ENCODE measurements at regions not wholly inside any gene's neighbourhood (a gene's known extent, or its start where the extent isn't known, plus 50 kb on each side); places are given as distances from the start of the nearest gene placed in this dataset.

DNA sequence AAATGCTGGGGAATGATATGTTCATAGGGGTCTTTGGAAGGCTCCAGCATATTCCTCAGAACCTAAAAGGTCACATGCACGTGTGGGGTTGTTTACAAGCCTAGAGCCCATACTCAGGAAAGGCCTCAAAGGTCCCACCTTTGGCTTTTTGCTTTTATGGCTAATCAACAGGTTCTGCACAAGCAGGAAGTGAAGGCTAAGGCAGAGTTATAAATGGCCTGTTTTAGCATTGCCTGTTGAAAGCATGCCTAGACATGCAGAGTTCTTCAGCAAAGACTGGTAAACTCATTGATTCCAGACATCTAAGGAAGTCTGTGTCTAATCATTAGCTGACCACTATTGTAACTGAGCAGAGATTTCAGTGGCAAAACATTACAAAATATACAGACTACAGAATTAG lies 198.3 kb downstream of the KCNRG start:
- Histone ChIP-seq H3K9me3 (ENCODE audit: control insufficient read depth in 2 of 2, low read length in 2 of 2) (no peaks in the 10 kb centered on the region), H3K4me3 (ENCODE audit: low read length in 2 of 2) (no peak overlapping the region), H3K9ac (ENCODE audit: low read length in 2 of 2) (no peak overlapping the region), H3K27me3 (ENCODE audit: control insufficient read depth in 1 of 2, insufficient read depth in 2 of 2, low read length in 2 of 2) (no peaks in the 10 kb centered on the region), H3K36me3 (ENCODE audit: control insufficient read depth in 2 of 2, insufficient read depth in 2 of 2, low read length in 2 of 2) (no peaks in the 10 kb centered on the region), H3K27ac (ENCODE audit: low read length) (no peak overlapping the region), H3K4me1 (ENCODE audit: control insufficient read depth, insufficient read depth, low read length) (no peaks in the 10 kb centered on the region)

DNA sequence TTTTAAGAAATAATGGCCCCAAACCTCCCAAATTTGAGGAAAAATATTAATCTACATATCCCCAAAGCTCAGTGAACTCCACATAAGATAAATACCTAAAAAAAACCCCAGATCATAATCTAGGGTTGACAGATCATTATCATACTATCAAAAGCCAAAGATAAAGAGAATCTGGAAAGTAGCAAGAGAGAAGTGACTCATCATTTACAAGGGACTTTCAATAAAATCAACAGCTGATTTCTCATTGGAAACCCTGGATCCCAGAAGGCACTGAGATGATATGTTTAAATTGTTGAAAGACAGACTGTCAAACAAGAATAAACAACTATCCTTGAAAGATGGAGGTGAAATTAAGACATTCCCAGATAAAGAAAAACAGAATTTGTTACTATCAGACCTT lies 199.3 kb downstream of the KCNRG start:
- Histone ChIP-seq H3K27me3 (ENCODE audit: control insufficient read depth in 1 of 2, insufficient read depth in 2 of 2, low read length in 2 of 2) (no peaks in the 10 kb centered on the region), H3K36me3 (ENCODE audit: control insufficient read depth in 2 of 2, insufficient read depth in 2 of 2, low read length in 2 of 2) (no peaks in the 10 kb centered on the region), H3K9me3 (ENCODE audit: control insufficient read depth in 2 of 2, low read length in 2 of 2) (no peaks in the 10 kb centered on the region), H3K27ac (ENCODE audit: low read length) (no peak overlapping the region), H3K4me1 (ENCODE audit: control insufficient read depth, insufficient read depth, low read length) (no peaks in the 10 kb centered on the region), H3K9ac (ENCODE audit: low read length in 2 of 2) (no peak overlapping the region), H3K4me3 (ENCODE audit: low read length in 2 of 2) (no peak overlapping the region)

DNA sequence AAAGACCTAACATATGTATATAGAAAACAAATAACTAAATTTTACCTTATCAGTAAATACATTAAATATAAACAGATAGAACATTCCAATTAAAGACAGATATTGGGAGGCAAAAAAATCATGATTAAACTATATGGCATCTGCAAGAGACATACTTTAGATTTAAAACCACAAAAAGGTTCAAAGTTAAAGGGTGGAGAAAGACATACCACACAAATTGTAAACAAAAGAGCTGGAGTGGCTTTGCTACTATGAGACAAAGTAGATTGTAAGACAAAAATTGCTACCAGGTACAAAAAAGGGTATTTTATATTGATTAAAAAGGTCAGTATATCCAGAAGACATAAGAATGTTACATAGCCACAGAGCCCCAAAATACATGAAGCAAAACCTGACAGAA lies 200.2 kb downstream of the KCNRG start:
- no peak overlapping the region for H3K9ac ChIP-seq (ENCODE audit: low read length in 2 of 2)
- no peaks in the 10 kb centered on the region for H3K36me3 ChIP-seq (ENCODE audit: control insufficient read depth in 2 of 2, insufficient read depth in 2 of 2, low read length in 2 of 2)
- no peak overlapping the region for H3K27ac ChIP-seq (ENCODE audit: low read length)
- H3K27me3 ChIP-seq (ENCODE audit: control insufficient read depth in 1 of 2, insufficient read depth in 2 of 2, low read length in 2 of 2), result no peaks in the 10 kb centered on the region
- no peaks in the 10 kb centered on the region for H3K4me1 ChIP-seq (ENCODE audit: control insufficient read depth, insufficient read depth, low read length)
- H3K4me3 ChIP-seq (ENCODE audit: low read length in 2 of 2), result no peak overlapping the region
- no peaks in the 10 kb centered on the region for H3K9me3 ChIP-seq (ENCODE audit: control insufficient read depth in 2 of 2, low read length in 2 of 2)

DNA sequence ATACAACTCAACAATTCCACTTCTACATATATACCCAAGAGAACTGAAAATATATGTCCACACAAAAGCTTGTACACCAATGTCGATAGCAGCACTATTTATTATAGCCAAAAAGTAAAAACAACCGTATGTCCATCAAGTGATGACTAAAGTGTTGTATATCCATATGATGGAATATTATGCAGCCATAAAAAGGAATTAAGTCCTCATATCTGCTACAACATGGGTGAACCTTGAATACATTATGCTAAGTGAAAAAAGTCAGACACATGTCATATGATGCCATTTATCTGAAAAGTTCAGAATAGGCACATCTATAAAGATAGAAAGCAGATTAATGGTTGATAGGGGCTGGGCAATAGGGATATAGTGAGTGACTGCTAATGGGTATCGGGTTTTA lies 204.5 kb downstream of the KCNRG start:
- Histone ChIP-seq H3K36me3 (ENCODE audit: control insufficient read depth in 2 of 2, insufficient read depth in 2 of 2, low read length in 2 of 2) (no peaks in the 10 kb centered on the region), H3K9me3 (ENCODE audit: control insufficient read depth in 2 of 2, low read length in 2 of 2) (no peaks in the 10 kb centered on the region), H3K27me3 (ENCODE audit: control insufficient read depth in 1 of 2, insufficient read depth in 2 of 2, low read length in 2 of 2) (no peaks in the 10 kb centered on the region), H3K4me3 (ENCODE audit: low read length in 2 of 2) (no peak overlapping the region), H3K4me1 (ENCODE audit: control insufficient read depth, insufficient read depth, low read length) (no peaks in the 10 kb centered on the region), H3K9ac (ENCODE audit: low read length in 2 of 2) (no peak overlapping the region), H3K27ac (ENCODE audit: low read length) (no peak overlapping the region)

DNA sequence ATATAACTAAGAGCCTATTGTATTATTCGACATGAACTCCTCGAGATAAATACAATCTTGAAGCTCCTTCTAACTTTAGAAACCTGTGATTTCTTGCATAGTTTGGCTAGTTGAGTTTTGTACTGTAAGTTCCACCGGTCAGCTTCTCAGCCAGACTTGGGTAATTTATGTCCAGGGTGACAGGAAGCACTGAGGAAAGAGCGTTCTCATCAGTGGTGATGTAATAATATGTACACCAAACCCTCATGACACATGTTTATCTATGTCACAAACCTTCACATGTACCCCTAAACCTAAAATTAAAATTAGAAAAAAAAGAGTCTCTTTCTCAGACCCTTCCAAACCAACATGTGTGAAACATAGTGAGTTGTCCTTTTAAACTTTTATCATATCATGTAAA lies 205.7 kb downstream of the KCNRG start:
- Histone ChIP-seq H3K27me3 (ENCODE audit: control insufficient read depth in 1 of 2, insufficient read depth in 2 of 2, low read length in 2 of 2) (no peaks in the 10 kb centered on the region), H3K27ac (ENCODE audit: low read length) (no peak overlapping the region), H3K36me3 (ENCODE audit: control insufficient read depth in 2 of 2, insufficient read depth in 2 of 2, low read length in 2 of 2) (no peaks in the 10 kb centered on the region), H3K9ac (ENCODE audit: low read length in 2 of 2) (no peak overlapping the region), H3K4me3 (ENCODE audit: low read length in 2 of 2) (no peak overlapping the region), H3K4me1 (ENCODE audit: control insufficient read depth, insufficient read depth, low read length) (no peaks in the 10 kb centered on the region), H3K9me3 (ENCODE audit: control insufficient read depth in 2 of 2, low read length in 2 of 2) (no peaks in the 10 kb centered on the region)

DNA sequence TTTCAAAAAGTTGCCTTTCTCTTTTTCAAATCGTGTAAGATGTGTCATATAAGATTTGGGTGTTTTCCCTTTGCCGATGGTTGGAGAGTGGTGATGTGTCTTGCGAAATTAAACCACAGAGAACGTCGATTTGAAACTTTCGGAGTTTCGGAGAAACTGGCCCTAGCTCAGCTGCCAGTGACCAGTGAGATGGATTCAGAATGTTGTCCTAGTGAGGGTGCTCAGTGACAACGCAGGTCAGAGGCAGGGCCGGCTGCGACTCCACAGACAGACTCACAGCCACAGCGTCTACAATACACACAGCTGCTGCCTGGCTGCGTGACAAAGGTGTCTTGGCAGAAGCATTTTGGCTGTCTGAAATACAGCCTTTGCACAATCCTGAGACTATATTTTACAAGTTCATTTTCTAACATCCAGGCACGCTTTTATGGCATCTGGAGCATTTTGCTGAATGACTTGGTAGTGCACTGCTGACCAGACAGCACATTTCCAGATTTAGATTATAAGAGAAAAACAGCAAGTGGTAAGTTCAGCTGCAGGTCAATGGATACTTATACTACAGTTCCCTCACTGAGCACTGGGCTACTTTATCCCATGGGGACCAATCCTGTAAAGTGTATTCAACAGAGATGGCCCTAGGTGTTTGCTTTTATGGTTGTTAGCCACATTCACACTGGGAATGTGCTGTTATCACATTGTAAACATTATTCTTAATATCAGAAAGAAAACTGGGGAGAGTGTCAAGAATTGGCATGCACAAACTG lies 207.5 kb downstream of the KCNRG start:
- no peaks in the 10 kb centered on the region for H3K36me3 ChIP-seq (ENCODE audit: control insufficient read depth in 2 of 2, insufficient read depth in 2 of 2, low read length in 2 of 2)
- H3K4me3 ChIP-seq (ENCODE audit: low read length in 2 of 2), result peak overlapping the region in 1 of 2 donors; percentile 9
- no peaks in the 10 kb centered on the region for H3K27me3 ChIP-seq (ENCODE audit: control insufficient read depth in 1 of 2, insufficient read depth in 2 of 2, low read length in 2 of 2)
- no peak overlapping the region for H3K27ac ChIP-seq (ENCODE audit: low read length)
- no peaks in the 10 kb centered on the region for H3K9me3 ChIP-seq (ENCODE audit: control insufficient read depth in 2 of 2, low read length in 2 of 2)
- no peak overlapping the region for H3K9ac ChIP-seq (ENCODE audit: low read length in 2 of 2)
- no peaks in the 10 kb centered on the region for H3K4me1 ChIP-seq (ENCODE audit: control insufficient read depth, insufficient read depth, low read length)

DNA sequence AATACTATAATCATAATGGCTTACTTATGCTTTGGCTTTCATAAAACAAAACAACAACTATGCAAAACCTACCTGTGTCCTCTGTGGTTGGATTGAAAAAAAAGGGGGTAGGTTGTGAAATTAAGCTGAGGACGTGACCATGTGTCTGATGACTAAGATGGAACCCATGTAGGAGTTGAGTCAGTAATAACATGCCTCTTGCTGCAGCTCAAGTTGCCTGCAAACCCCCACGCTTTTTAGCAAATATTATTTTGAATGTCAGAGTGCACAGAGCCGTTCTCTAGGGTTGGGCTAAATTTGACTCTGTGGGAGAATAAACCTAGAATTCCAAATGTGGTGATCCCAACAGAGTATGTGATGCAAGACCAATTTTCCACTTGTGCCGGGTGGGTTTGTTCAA lies 209.3 kb downstream of the KCNRG start:
- H3K27me3 ChIP-seq (ENCODE audit: control insufficient read depth in 1 of 2, insufficient read depth in 2 of 2, low read length in 2 of 2), result no peaks in the 10 kb centered on the region
- no peak overlapping the region for H3K9ac ChIP-seq (ENCODE audit: low read length in 2 of 2)
- H3K4me3 ChIP-seq (ENCODE audit: low read length in 2 of 2), result no peak overlapping the region
- no peaks in the 10 kb centered on the region for H3K9me3 ChIP-seq (ENCODE audit: control insufficient read depth in 2 of 2, low read length in 2 of 2)
- H3K4me1 ChIP-seq (ENCODE audit: control insufficient read depth, insufficient read depth, low read length), result no peaks in the 10 kb centered on the region
- H3K27ac ChIP-seq (ENCODE audit: low read length), result no peak overlapping the region
- no peaks in the 10 kb centered on the region for H3K36me3 ChIP-seq (ENCODE audit: control insufficient read depth in 2 of 2, insufficient read depth in 2 of 2, low read length in 2 of 2)

DNA sequence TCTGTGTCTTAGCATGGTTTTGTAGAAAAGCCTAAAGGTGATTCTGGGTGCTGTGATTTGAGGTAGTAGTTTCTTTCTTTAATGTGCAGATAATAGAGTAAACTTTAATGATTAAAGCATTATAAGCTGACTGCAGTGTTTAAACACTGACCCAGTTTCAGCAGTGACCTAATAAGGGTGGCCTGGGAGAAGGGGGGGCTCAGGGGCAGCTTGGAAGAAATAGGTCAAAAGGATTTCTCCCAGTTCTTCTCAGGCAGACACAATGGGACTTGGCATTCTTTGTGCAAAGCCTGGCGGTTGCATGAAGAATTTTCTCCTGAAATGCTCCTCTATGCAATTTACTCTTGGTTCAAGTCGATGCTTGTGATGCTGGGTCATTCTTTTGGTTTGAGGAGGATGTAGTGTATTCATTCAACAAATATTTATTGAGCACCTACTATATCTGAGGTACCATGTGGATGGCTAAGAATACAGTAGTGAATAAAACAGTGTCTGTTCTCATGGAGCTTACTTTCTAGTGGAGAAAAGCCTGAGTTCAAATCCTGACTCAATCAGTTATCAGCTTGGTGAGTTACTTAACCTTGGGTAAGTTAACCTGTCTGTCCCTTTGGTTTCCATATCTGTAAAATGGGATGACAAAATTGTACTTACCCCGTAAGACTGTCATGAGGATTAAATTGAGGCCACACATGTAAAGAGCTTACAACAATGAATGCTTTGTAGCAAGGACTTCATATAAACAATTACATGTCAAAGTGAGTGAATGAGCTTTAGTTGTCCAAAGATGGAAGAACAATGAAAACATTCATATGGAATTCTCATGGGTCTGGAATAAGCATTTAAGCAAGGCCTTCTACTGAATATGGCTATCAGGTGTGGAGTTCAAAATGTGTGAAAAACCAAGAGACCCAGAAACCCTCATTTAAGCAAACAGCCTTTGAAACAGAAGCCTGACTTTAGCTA lies 210.2 kb downstream of the KCNRG start:
- H3K27ac ChIP-seq (ENCODE audit: low read length), result no peak overlapping the region
- no peaks in the 10 kb centered on the region for H3K36me3 ChIP-seq (ENCODE audit: control insufficient read depth in 2 of 2, insufficient read depth in 2 of 2, low read length in 2 of 2)
- H3K4me1 ChIP-seq (ENCODE audit: control insufficient read depth, insufficient read depth, low read length), result no peaks in the 10 kb centered on the region
- no peaks in the 10 kb centered on the region for H3K9me3 ChIP-seq (ENCODE audit: control insufficient read depth in 2 of 2, low read length in 2 of 2)
- no peak overlapping the region for H3K4me3 ChIP-seq (ENCODE audit: low read length in 2 of 2)
- no peak overlapping the region for H3K9ac ChIP-seq (ENCODE audit: low read length in 2 of 2)
- no peaks in the 10 kb centered on the region for H3K27me3 ChIP-seq (ENCODE audit: control insufficient read depth in 1 of 2, insufficient read depth in 2 of 2, low read length in 2 of 2)

DNA sequence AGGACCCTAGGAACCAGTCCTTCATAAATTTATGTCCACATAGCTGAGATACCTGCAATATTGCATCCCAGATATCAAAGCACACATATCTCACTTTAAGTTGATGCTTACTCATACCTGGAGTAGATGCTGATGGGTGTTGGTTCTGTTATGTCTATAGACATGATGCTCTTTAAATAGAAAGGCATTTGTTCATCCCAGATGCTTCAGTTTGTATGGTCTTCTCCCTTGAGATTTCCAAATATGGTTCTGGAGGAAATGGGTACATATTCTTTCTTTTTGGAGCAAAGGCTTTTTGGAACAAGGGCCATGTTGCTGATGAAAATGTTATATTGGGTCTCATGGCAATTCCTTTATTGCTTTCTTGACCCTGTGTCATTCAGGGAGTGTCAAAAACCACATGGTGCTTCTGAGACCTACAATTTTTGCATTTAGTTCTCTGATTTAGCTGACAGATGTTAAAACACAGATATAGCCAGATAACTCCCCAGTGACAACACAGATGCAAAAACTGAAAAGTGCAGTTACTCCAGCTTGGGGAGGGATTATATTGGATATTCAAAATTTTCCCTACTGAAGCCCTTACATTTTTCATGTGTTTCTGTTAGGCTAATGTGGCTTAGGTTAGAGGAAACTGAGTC lies 211.4 kb downstream of the KCNRG start:
- H3K4me1 ChIP-seq (ENCODE audit: control insufficient read depth, insufficient read depth, low read length), result no peaks in the 10 kb centered on the region
- H3K27ac ChIP-seq (ENCODE audit: low read length), result no peak overlapping the region
- no peaks in the 10 kb centered on the region for H3K9me3 ChIP-seq (ENCODE audit: control insufficient read depth in 2 of 2, low read length in 2 of 2)
- H3K9ac ChIP-seq (ENCODE audit: low read length in 2 of 2), result no peak overlapping the region
- no peak overlapping the region for H3K4me3 ChIP-seq (ENCODE audit: low read length in 2 of 2)
- H3K27me3 ChIP-seq (ENCODE audit: control insufficient read depth in 1 of 2, insufficient read depth in 2 of 2, low read length in 2 of 2), result no peaks in the 10 kb centered on the region
- no peaks in the 10 kb centered on the region for H3K36me3 ChIP-seq (ENCODE audit: control insufficient read depth in 2 of 2, insufficient read depth in 2 of 2, low read length in 2 of 2)

DNA sequence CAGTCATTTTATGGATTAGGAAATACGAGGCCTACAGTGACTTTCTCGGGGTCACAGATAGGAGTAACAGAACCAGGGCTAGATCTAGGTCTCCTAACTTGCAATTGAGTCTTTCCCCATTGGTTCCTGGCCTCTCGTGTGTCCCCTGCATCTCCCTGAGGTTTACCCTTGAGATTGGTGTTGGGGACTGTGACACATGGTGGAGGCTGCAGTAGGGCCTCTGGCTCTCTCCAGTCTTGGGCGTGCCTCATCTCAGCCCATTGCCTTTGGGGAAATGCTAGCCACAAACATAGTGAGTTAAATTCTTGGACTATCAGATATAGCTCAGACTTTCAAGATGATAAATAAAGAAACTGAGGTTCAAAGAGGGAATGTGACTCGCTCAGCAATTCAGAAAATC lies 212.1 kb downstream of the KCNRG start:
- Histone ChIP-seq H3K27ac (ENCODE audit: low read length) (no peak overlapping the region), H3K36me3 (ENCODE audit: control insufficient read depth in 2 of 2, insufficient read depth in 2 of 2, low read length in 2 of 2) (no peaks in the 10 kb centered on the region), H3K27me3 (ENCODE audit: control insufficient read depth in 1 of 2, insufficient read depth in 2 of 2, low read length in 2 of 2) (no peaks in the 10 kb centered on the region), H3K9ac (ENCODE audit: low read length in 2 of 2) (no peak overlapping the region), H3K9me3 (ENCODE audit: control insufficient read depth in 2 of 2, low read length in 2 of 2) (no peaks in the 10 kb centered on the region), H3K4me3 (ENCODE audit: low read length in 2 of 2) (no peak overlapping the region), H3K4me1 (ENCODE audit: control insufficient read depth, insufficient read depth, low read length) (no peaks in the 10 kb centered on the region)
